ENCODE measurements at regions not wholly inside any gene's neighbourhood (a gene's known extent, or its start where the extent isn't known, plus 50 kb on each side); places are given as distances from the start of the nearest gene placed in this dataset.

GRCh38 chr11:130772266-130773227 lies 143.7 kb downstream of the SNX19 start:
- DNase-seq (ENCODE audit: low read depth) = peak; percentile 82

- no peak for DNase-seq (ENCODE audit: low read depth)
Observed at GRCh38 chr11:130773244-130773820, 142.9 kb downstream of the SNX19 start.

GRCh38 chr11:130774703-130775102 lies 141.6 kb downstream of the SNX19 start:
- DNase-seq (ENCODE audit: low read depth) = no peak

GRCh38 chr11:130775306-130776060 lies 140.8 kb downstream of the SNX19 start:
- DNase-seq (ENCODE audit: low read depth) = peak; percentile 15

- no peak for DNase-seq (ENCODE audit: low read depth)
Observed at GRCh38 chr11:130776061-130776419, 140.2 kb downstream of the SNX19 start.

- DNase-seq (ENCODE audit: low read depth) = no peak
Observed at GRCh38 chr11:130778026-130778425, 138.3 kb downstream of the SNX19 start.

- no peak for DNase-seq (ENCODE audit: low read depth)
Observed at GRCh38 chr11:130778705-130779104, 137.6 kb downstream of the SNX19 start.

GRCh38 chr11:130779267-130779666 lies 137.0 kb downstream of the SNX19 start:
- DNase-seq (ENCODE audit: low read depth) = no peak

- DNase-seq (ENCODE audit: low read depth) = no peak
Observed at GRCh38 chr11:130779943-130780342, 136.3 kb downstream of the SNX19 start.

GRCh38 chr11:130780437-130780836 lies 135.8 kb downstream of the SNX19 start:
- DNase-seq (ENCODE audit: low read depth) = no peak

- peak; percentile 66 for DNase-seq (ENCODE audit: low read depth)
Observed at GRCh38 chr11:130781931-130782330, 134.3 kb downstream of the SNX19 start.

- peak; percentile 36 for DNase-seq (ENCODE audit: low read depth)
Observed at GRCh38 chr11:130782361-130783222, 133.7 kb downstream of the SNX19 start.

- no peak for DNase-seq (ENCODE audit: low read depth)
Observed at GRCh38 chr11:130783323-130783722, 133.0 kb downstream of the SNX19 start.

- DNase-seq (ENCODE audit: low read depth) = peak; percentile 30
Observed at GRCh38 chr11:130785380-130786116, 130.7 kb downstream of the SNX19 start.

- DNase-seq (ENCODE audit: low read depth) = no peak
Observed at GRCh38 chr11:130786586-130786985, 129.7 kb downstream of the SNX19 start.

- peak; percentile 58 for DNase-seq (ENCODE audit: low read depth)
Observed at GRCh38 chr11:130787092-130787616, 129.1 kb downstream of the SNX19 start.

- no peak for DNase-seq (ENCODE audit: low read depth)
Observed at GRCh38 chr11:130787973-130788570, 128.2 kb downstream of the SNX19 start.

- DNase-seq (ENCODE audit: low read depth) = no peak
Observed at GRCh38 chr11:130789056-130789640, 127.1 kb downstream of the SNX19 start.

GRCh38 chr11:130790689-130791088 lies 125.6 kb downstream of the SNX19 start:
- no peak for DNase-seq (ENCODE audit: low read depth)

All from HT1080 (cell line).